HepG2 (cell line): ENCODE measurements at regions not wholly inside any gene's neighbourhood (a gene's known extent, or its start where the extent isn't known, plus 50 kb on each side); places are given as distances from the start of the nearest gene placed in this dataset.
A peak's percentile ranks its signal among the peaks of the same experiment; 100 is the strongest.

Source experiments
- ATAC-seq: fragments of 200-7000 bp; cut with Tn5 transposase; 3 replicates; pipeline ENCODE4 v1.9.1; 2020; ENCODE audit warnings: mild to moderate bottlenecking, moderate library complexity
- BruUV-seq: library from RNA; stranded (reverse); fragments of 400-500 nt; replicated peaks from 2 replicates; lab custom pipeline; 2021; lab: Mats Ljungman, UMichigan
- CTCF ChIA-PET: fragments of 300-600 bp; formaldehyde crosslinking; extraction: SDS; loops from one replicate; lab custom pipeline; 2021; ENCODE audit warnings: low total read pairs, inconsistent platforms, low intra/inter-chr PET ratio; lab: Yijun Ruan, JAX
- POLR2A ChIA-PET: fragments of 350-600 bp; sonication (Branson Sonifier 250); formaldehyde crosslinking; loops from one replicate; lab custom pipeline; 2020; ENCODE audit warnings: antibody characterized with exemption, inconsistent platforms; lab: Yijun Ruan, JAX
- DNase-seq: peaks from one replicate; pipeline ENCODE4 v3.0.0-alpha.2; 2015; ENCODE audit warnings: low spot score
- FAIRE-seq: peaks from 3 replicates; lab custom pipeline; 2011; peaks lifted over from hg19 to GRCh38; lab: Jason Lieb, UNC
- H2AFZ ChIP-seq: one replicate; pipeline ENCODE4 v1.6.1; 2011; ENCODE audit warnings: low read length, inconsistent platforms
- H3K27ac ChIP-seq: fragments of 300-600 bp; 3 replicates; pipeline ENCODE4 v1.8.0; 2011; ENCODE audit warnings: mixed run types, mild to moderate bottlenecking, mixed read lengths, low read length, inconsistent platforms; ENCODE audit not compliant: insufficient read depth; ENCODE audit errors: extremely low read length
- H3K27me3 ChIP-seq, 2 experiments: fragments of 200-600 bp in 1 of 2; 2 replicates in 1 of 2; 3 replicates in 1 of 2; pipeline versions ENCODE4 v1.6.0 to v1.8.0; 2011; ENCODE audit warnings: low read length in 2 of 2, mild to moderate bottlenecking in 2 of 2, moderate library complexity in 2 of 2, inconsistent platforms in 1 of 2; ENCODE audit not compliant: insufficient read depth in 2 of 2, control insufficient read depth in 1 of 2
- H3K36me3 ChIP-seq, 2 experiments: fragments of 200-600 bp in 1 of 2; replicated peaks in 1 of 2; 2 replicates in 1 of 2; 3 replicates in 1 of 2; pipeline versions ENCODE4 v1.5.1 to v1.8.0; 2011; ENCODE audit warnings: low read length in 2 of 2, inconsistent platforms in 1 of 2; ENCODE audit not compliant: insufficient read depth in 2 of 2, control insufficient read depth in 1 of 2
- H3K4me1 ChIP-seq: 2 replicates; pipeline ENCODE4 v1.5.1; 2012; ENCODE audit warnings: low read length, inconsistent platforms; ENCODE audit not compliant: insufficient read depth
- H3K4me2 ChIP-seq: 2 replicates; pipeline ENCODE4 v1.6.0; 2011; ENCODE audit warnings: low read depth, low read length, inconsistent platforms
- H3K4me3 ChIP-seq, 3 experiments: fragments of 200-600 bp in 1 of 3; sonication (generic), shearing (Covaris generic) in 1 of 3; replicated peaks in 1 of 3; 2 replicates each; pipeline ENCODE4 v1.5.1; 2011 to 2016; ENCODE audit warnings: low read length in 3 of 3, inconsistent platforms in 2 of 3, low read depth in 2 of 3, mild to moderate bottlenecking in 2 of 3, control low read depth in 1 of 3, mixed read lengths in 1 of 3; ENCODE audit not compliant: insufficient read depth in 1 of 3
- H3K79me2 ChIP-seq: one replicate; pipeline ENCODE4 v1.6.1; 2011; ENCODE audit warnings: low read length, inconsistent platforms; ENCODE audit not compliant: insufficient read depth
- H3K9ac ChIP-seq: 2 replicates; pipeline ENCODE4 v1.6.0; 2011; ENCODE audit warnings: mild to moderate bottlenecking, low read depth, low read length, inconsistent platforms; ENCODE audit not compliant: insufficient read depth
- H3K9me3 ChIP-seq: 2 replicates; pipeline ENCODE4 v1.5.1; 2012; ENCODE audit warnings: mild to moderate bottlenecking, low read length
- H4K20me1 ChIP-seq: 2 replicates; pipeline ENCODE4 v1.6.0; 2011; ENCODE audit warnings: inconsistent platforms, mild to moderate bottlenecking, low read length, moderate library complexity; ENCODE audit not compliant: insufficient read depth
- MAFK ChIP-seq, 2 experiments: IDR thresholded peaks in 1 of 2; conservative IDR thresholded peaks in 1 of 2; 2 replicates each; pipeline ENCODE4 v1.6.1; 2011; ENCODE audit warnings: improper control_type of control experiment in 2 of 2, low read length in 2 of 2
- ZNF224 ChIP-seq: sonication (generic); formaldehyde crosslinking; IDR thresholded peaks from 2 replicates; pipeline ENCODE4 v1.5.0; 2020; ENCODE audit warnings: mild to moderate bottlenecking, missing genetic modification reagents
- ZNF549 ChIP-seq: sonication (generic); formaldehyde crosslinking; IDR thresholded peaks from 2 replicates; pipeline ENCODE4 v1.5.0; 2020; ENCODE audit warnings: missing genetic modification reagents
- ZNF562 ChIP-seq: sonication (generic); formaldehyde crosslinking; IDR thresholded peaks from 2 replicates; pipeline ENCODE4 v1.8.0; 2022; ENCODE audit warnings: missing genetic modification reagents, borderline replicate concordance
- ZNF773 ChIP-seq: sonication (generic); formaldehyde crosslinking; IDR thresholded peaks from 2 replicates; pipeline ENCODE4 v1.4.0; 2020; ENCODE audit warnings: missing genetic modification reagents, borderline replicate concordance
- WGBS: methylation state at CpG from one replicate; pipeline ENCODE4 v1.1.6; 2017; ENCODE audit warnings: low lambda C conversion rate; 5-methylcytosine and 5-hydroxymethylcytosine counted together
- in situ Hi-C: cut with HindIII; loops from 2 replicates; pipeline ENCODE4 v1.10.0; 2017; ENCODE audit warnings: low pct_unique_long_range_greater_than_20kb; ENCODE audit not compliant: extremely low pct_ligation_motif_present
- intact Hi-C: fragments of 100-400 bp; cut with micrococcal nuclease; formaldehyde crosslinking; loops from one replicate; pipeline ENCODE4 v1.10.0; 2022; ENCODE audit not compliant: unreplicated experiment

DNA sequence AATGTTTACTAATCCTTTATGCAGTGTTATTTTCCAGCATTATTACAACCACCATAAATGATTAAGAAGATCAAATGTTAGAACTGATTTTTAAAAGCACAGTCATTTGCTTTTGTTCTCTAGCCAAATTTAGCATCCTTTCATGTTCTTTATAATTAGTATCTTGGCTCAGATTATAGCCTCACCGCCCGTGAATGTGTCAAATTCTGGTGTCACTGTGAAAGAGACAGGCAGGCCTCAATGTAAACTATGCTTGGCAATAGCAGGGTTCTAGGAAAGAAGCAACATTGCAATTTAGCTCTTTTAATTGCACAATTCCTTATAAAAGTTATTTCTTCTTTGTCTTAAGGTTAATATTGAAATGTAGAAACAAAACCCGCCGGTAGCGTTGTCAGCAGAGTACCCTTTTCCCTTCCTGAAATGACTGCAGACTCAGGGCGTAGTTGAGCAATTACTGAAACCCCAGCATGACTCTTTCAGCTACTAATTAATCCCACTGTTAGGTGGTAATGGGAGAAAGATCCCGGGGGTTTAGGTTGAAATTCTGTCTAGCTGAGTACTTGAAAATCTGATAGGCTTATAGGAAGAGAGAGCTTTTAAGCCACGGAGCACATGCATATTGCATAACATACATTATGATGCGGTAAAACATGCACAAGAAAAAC lies 1600.5 kb upstream of the SEL1L start:
- in situ Hi-C loops, result no loop called here
- no peak for DNase-seq
- no TSS peak for BruUV-seq
- H3K27me3 ChIP-seq, result no peaks in the 10 kb centered on the region
- FAIRE-seq, result no peak
- no peaks in the 10 kb centered on the region for H3K9me3 ChIP-seq
- TF ChIP-seq ZNF562 (CRISPR knock-in tag) (no peak), ZNF773 (CRISPR knock-in tag) (no peak)
- H3K4me1 ChIP-seq, result no peaks in the 10 kb centered on the region
- H2AFZ ChIP-seq, result no peak overlapping the region
- POLR2A ChIA-PET, result no interaction called here
- H3K4me3 ChIP-seq, result no peak overlapping the region
- no peak overlapping the region for H3K27ac ChIP-seq
- H4K20me1 ChIP-seq, result no peaks in the 10 kb centered on the region
- no peak overlapping the region for H3K9ac ChIP-seq
- intact Hi-C loops, result no loop called here
- no peaks in the 10 kb centered on the region for H3K79me2 ChIP-seq
- CTCF ChIA-PET, result no interaction called here
- no peaks in the 10 kb centered on the region for H3K36me3 ChIP-seq
- ATAC-seq, result no peak
- no peak overlapping the region for H3K4me2 ChIP-seq
- WGBS, result 21% methylated on average over 9 of the region's 9 CpGs

DNA sequence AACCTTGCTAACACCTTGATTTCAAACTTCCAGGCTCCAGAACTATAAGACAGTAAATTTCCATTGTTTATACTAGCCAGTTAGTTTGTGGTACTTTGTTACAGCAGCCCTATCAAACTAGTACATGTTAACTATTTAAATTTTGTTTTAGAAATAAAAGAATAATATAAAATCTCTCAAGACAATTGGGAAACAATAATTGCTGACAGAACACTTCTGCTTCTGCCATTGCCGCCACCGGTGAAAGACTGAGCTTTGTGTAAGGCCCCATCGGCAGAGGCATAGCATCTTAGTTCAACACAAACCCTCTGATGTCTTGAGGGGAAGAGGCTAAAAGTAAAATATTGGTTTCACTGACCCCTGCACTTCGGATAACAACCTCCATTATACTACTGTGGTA lies 1607.1 kb upstream of the SEL1L start:
- in situ Hi-C loops (no loop called here), intact Hi-C loops (no loop called here)
- no peak overlapping the region for H3K27ac ChIP-seq
- no peaks in the 10 kb centered on the region for H3K4me1 ChIP-seq
- FAIRE-seq (no peak), DNase-seq (no peak), ATAC-seq (no peak)
- CTCF ChIA-PET, result no interaction called here
- no peak for TF ChIP-seq ZNF224 (CRISPR knock-in tag)
- no peak for TF ChIP-seq ZNF549 (CRISPR knock-in tag)
- TF ChIP-seq MAFK (conservative IDR thresholded peaks at IDR 0.05 in 1 of 2, IDR thresholded peaks at IDR 0.05 in 1 of 2; ENCODE audit: low read length in 2 of 2), result peak; percentile 25 to 63; a peak in 3 of 4 replicates
- no TSS peak for BruUV-seq
- peaks cover 11% of the 10 kb centered on the region for H3K9me3 ChIP-seq
- H2AFZ ChIP-seq, result no peak overlapping the region
- no peaks in the 10 kb centered on the region for H3K79me2 ChIP-seq
- no peak overlapping the region for H3K4me3 ChIP-seq
- no peaks in the 10 kb centered on the region for H4K20me1 ChIP-seq
- H3K4me2 ChIP-seq, result no peak overlapping the region
- H3K9ac ChIP-seq, result no peak overlapping the region
- POLR2A ChIA-PET, result no interaction called here
- H3K27me3 ChIP-seq, result no peaks in the 10 kb centered on the region
- no peaks in the 10 kb centered on the region for H3K36me3 ChIP-seq
- WGBS, result 7% methylated on average over 4 of the region's 4 CpGs
